ENCODE measurements at regions not wholly inside any gene's neighbourhood (a gene's known extent, or its start where the extent isn't known, plus 50 kb on each side); places are given as distances from the start of the nearest gene placed in this dataset.
A peak's percentile ranks its signal among the peaks of the same experiment; 100 is the strongest.
"Not testable (repeated sequence)": the region's sequence is repeated elsewhere in the genome, so short reads cannot be mapped to it uniquely, and the experiment has no call there.

GRCh38 chr14:105944632-105945610 lies 418.5 kb downstream of the TMEM121 start:
- DNase-seq (ENCODE audit: low read depth), result peak; percentile 86

GRCh38 chr14:105945896-105946295 lies 419.5 kb downstream of the TMEM121 start:
- peak; percentile 28 for DNase-seq (ENCODE audit: low read depth)
- TF ChIP-seq CTCF (IDR thresholded peaks at IDR 0.05; ENCODE audit: insufficient read depth, low read depth, low read length, missing control alignments), result peak; percentile 24
- H3K4me3 ChIP-seq (ENCODE audit: low read depth, low read length), result no peak overlapping the region

More at GRCh38 chr14:105944632-105945610, 418.5 kb downstream of the TMEM121 start:
- peak overlapping the region; percentile 39 for H3K4me3 ChIP-seq (ENCODE audit: low read depth, low read length)
- peak; percentile 79 for TF ChIP-seq CTCF (IDR thresholded peaks at IDR 0.05; ENCODE audit: insufficient read depth, low read depth, low read length, missing control alignments)

GRCh38 chr14:105947599-105947998 lies 421.2 kb downstream of the TMEM121 start:
- no peak for TF ChIP-seq CTCF (IDR thresholded peaks at IDR 0.05; ENCODE audit: insufficient read depth, low read depth, low read length, missing control alignments)
- no peak overlapping the region for H3K4me3 ChIP-seq (ENCODE audit: low read depth, low read length)
- DNase-seq (ENCODE audit: low read depth), result no peak

- not testable (repeated sequence) for H3K4me3 ChIP-seq (ENCODE audit: low read depth, low read length)
Measured at GRCh38 chr14:105948955-105949354, 422.6 kb downstream of the TMEM121 start.

GRCh38 chr14:105950364-105950892 lies 424.0 kb downstream of the TMEM121 start:
- DNase-seq (ENCODE audit: low read depth), result peak; percentile 64
- not testable (repeated sequence) for H3K4me3 ChIP-seq (ENCODE audit: low read depth, low read length)

More at GRCh38 chr14:105948955-105949354, 422.6 kb downstream of the TMEM121 start:
- peak; percentile 61 for DNase-seq (ENCODE audit: low read depth)

GRCh38 chr14:105951399-105951798 lies 425.0 kb downstream of the TMEM121 start:
- DNase-seq (ENCODE audit: low read depth), result no peak
- TF ChIP-seq CTCF (IDR thresholded peaks at IDR 0.05; ENCODE audit: insufficient read depth, low read depth, low read length, missing control alignments), result no peak

GRCh38 chr14:105952222-105952621 lies 425.8 kb downstream of the TMEM121 start:
- H3K4me3 ChIP-seq (ENCODE audit: low read depth, low read length), result no peak overlapping the region
- no peak for TF ChIP-seq CTCF (IDR thresholded peaks at IDR 0.05; ENCODE audit: insufficient read depth, low read depth, low read length, missing control alignments)
- DNase-seq (ENCODE audit: low read depth), result no peak

More at GRCh38 chr14:105951399-105951798, 425.0 kb downstream of the TMEM121 start:
- H3K4me3 ChIP-seq (ENCODE audit: low read depth, low read length), result no peak overlapping the region
